Upper lobe of left lung (tissue), 6 donors: ENCODE measurements at regions not wholly inside any gene's neighbourhood (a gene's known extent, or its start where the extent isn't known, plus 50 kb on each side); places are given as distances from the start of the nearest gene placed in this dataset.

Experiments used
- ATAC-seq, 2 donors: fragments of 200-7000 bp; cut with Tn5 transposase; one replicate each; pipeline ENCODE4 v1.9.1; 2022; ENCODE audit warnings: mild to moderate bottlenecking in 2 of 2, moderate library complexity in 2 of 2; ENCODE audit not compliant: low FRiP score in 2 of 2
- DNase-seq, 2 donors: peaks; one replicate each; pipeline ENCODE4 v3.0.0-alpha.2; 2019 to 2020
- H3K27ac ChIP-seq, 4 donors: fragments of 200-600 bp; sonication (generic); one replicate each; pipeline ENCODE4 v1.5.1; 2016 to 2019
- H3K27me3 ChIP-seq, 4 donors: fragments of 200-600 bp; sonication (generic); one replicate each; pipeline ENCODE4 v1.5.1; 2017 to 2019
- H3K36me3 ChIP-seq, 4 donors: fragments of 200-600 bp; sonication (generic); one replicate each; pipeline ENCODE4 v1.5.1; 2016 to 2019
- H3K4me1 ChIP-seq, 4 donors: fragments of 200-600 bp; sonication (generic); one replicate each; pipeline ENCODE4 v1.5.1; 2018 to 2019
- H3K4me3 ChIP-seq, 4 donors: fragments of 200-600 bp; sonication (generic); one replicate each; pipeline ENCODE4 v1.5.1; 2017 to 2019; ENCODE audit warnings: mild to moderate bottlenecking in 2 of 4, moderate library complexity in 1 of 4
- H3K9me3 ChIP-seq, 4 donors: fragments of 200-600 bp; sonication (generic); one replicate each; pipeline ENCODE4 v1.5.1; 2018 to 2019
- CTCF ChIP-seq, 6 experiments: fragments of 450-650 bp in 4 of 6; fragments of 200-600 bp in 2 of 6; sonication (generic) in 2 of 6; IDR thresholded peaks; one replicate each; pipeline ENCODE4 v1.5.1; 2016 to 2019; ENCODE audit warnings: antibody characterized with exemption in 6 of 6
- EP300 ChIP-seq, 4 donors: sonication (generic); formaldehyde crosslinking; IDR thresholded peaks; one replicate each; pipeline ENCODE4 v1.5.1; 2017; ENCODE audit warnings: antibody characterized with exemption in 4 of 4, control low read depth in 2 of 4
- POLR2A ChIP-seq, 4 donors: fragments of 450-650 bp; IDR thresholded peaks; one replicate each; pipeline ENCODE4 v1.5.1; 2016 to 2017; ENCODE audit warnings: antibody characterized with exemption in 4 of 4, mild to moderate bottlenecking in 2 of 4
- POLR2AphosphoS5 ChIP-seq, 2 donors: sonication (generic); formaldehyde crosslinking; IDR thresholded peaks; one replicate each; pipeline ENCODE4 v1.5.1; 2017; ENCODE audit warnings: antibody characterized with exemption in 2 of 2
- WGBS, 2 donors: methylation state at CpG; one replicate each; pipeline ENCODE4 v1.1.5; 2017 to 2018; 5-methylcytosine and 5-hydroxymethylcytosine counted together
- donor health status: DM: no; HTN: no; CAD: no; lungs with moderate emphysema.
- donor health status: DM: no; HTN: yes; CAD: no; lungs with severe emphysema.

GRCh38 chr7:115230882-115231571, 309.1 kb downstream of the MDFIC start:
- Histone ChIP-seq H3K36me3 (no peaks in the 10 kb centered on the region), H3K27me3 (no peaks in the 10 kb centered on the region), H3K4me3 (no peak overlapping the region), H3K4me1 (peaks cover 0 to 15% (median 7%) of the 10 kb centered on the region in 4 donors), H3K9me3 (no peaks in the 10 kb centered on the region), H3K27ac (no peak overlapping the region)
- ATAC-seq (peak; percentile 67 to 82), DNase-seq (no peak)
- no peak for TF ChIP-seq EP300 (IDR thresholded peaks at IDR 0.05)
- no peak for TF ChIP-seq CTCF (IDR thresholded peaks at IDR 0.05)
- no peak for TF ChIP-seq POLR2AphosphoS5 (IDR thresholded peaks at IDR 0.05)
- TF ChIP-seq POLR2A (IDR thresholded peaks at IDR 0.05), result no peak
- WGBS, 2 donors, result 30 to 46% methylated on average over 1 of the region's 1 CpG

GRCh38 chr7:115229401-115230105, 307.7 kb downstream of the MDFIC start:
- Histone ChIP-seq H3K4me1 (peaks cover 0 to 15% (median 7%) of the 10 kb centered on the region in 4 donors), H3K9me3 (no peaks in the 10 kb centered on the region), H3K4me3 (no peak overlapping the region), H3K27me3 (no peaks in the 10 kb centered on the region), H3K36me3 (no peaks in the 10 kb centered on the region), H3K27ac (no peak overlapping the region)
- TF ChIP-seq POLR2A (IDR thresholded peaks at IDR 0.05), result no peak
- TF ChIP-seq EP300 (IDR thresholded peaks at IDR 0.05), result no peak
- no peak for TF ChIP-seq POLR2AphosphoS5 (IDR thresholded peaks at IDR 0.05)
- no peak for TF ChIP-seq CTCF (IDR thresholded peaks at IDR 0.05)
- no peak for DNase-seq
- 52 to 58% methylated on average over 8 of the region's 8 CpGs for WGBS, 2 donors
- no peak for ATAC-seq

- Histone ChIP-seq H3K36me3 (no peaks in the 10 kb centered on the region), H3K4me1 (peaks cover 0 to 15% (median 7%) of the 10 kb centered on the region in 4 donors), H3K27me3 (no peaks in the 10 kb centered on the region), H3K27ac (no peak overlapping the region), H3K9me3 (no peaks in the 10 kb centered on the region), H3K4me3 (no peak overlapping the region)
- ATAC-seq, result no peak
- TF ChIP-seq POLR2A (IDR thresholded peaks at IDR 0.05), result no peak
- TF ChIP-seq CTCF (IDR thresholded peaks at IDR 0.05), result no peak
- TF ChIP-seq EP300 (IDR thresholded peaks at IDR 0.05), result no peak
- TF ChIP-seq POLR2AphosphoS5 (IDR thresholded peaks at IDR 0.05), result no peak
- no peak for DNase-seq
- 88 to 89% methylated on average over 5 of the region's 5 CpGs for WGBS, 2 donors
These were observed 305.8 kb downstream of the MDFIC start for GRCh38 chr7:115227473-115228235.

GRCh38 chr7:115226410-115226809, 304.5 kb downstream of the MDFIC start:
- no peak for TF ChIP-seq CTCF (IDR thresholded peaks at IDR 0.05)
- TF ChIP-seq POLR2AphosphoS5 (IDR thresholded peaks at IDR 0.05), result no peak
- no peak for TF ChIP-seq POLR2A (IDR thresholded peaks at IDR 0.05)
- TF ChIP-seq EP300 (IDR thresholded peaks at IDR 0.05), result no peak
- ATAC-seq, result no peak
- Histone ChIP-seq H3K9me3 (no peaks in the 10 kb centered on the region), H3K36me3 (no peaks in the 10 kb centered on the region), H3K27ac (no peak overlapping the region), H3K4me1 (peaks cover 0 to 15% (median 7%) of the 10 kb centered on the region in 4 donors), H3K4me3 (no peak overlapping the region), H3K27me3 (no peaks in the 10 kb centered on the region)
- WGBS, 2 donors, result 70 to 80% methylated on average over 1 of the region's 1 CpG
- DNase-seq, result no peak
